ENCODE measurements at regions not wholly inside any gene's neighbourhood (a gene's known extent, or its start where the extent isn't known, plus 50 kb on each side); places are given as distances from the start of the nearest gene placed in this dataset.

DNA sequence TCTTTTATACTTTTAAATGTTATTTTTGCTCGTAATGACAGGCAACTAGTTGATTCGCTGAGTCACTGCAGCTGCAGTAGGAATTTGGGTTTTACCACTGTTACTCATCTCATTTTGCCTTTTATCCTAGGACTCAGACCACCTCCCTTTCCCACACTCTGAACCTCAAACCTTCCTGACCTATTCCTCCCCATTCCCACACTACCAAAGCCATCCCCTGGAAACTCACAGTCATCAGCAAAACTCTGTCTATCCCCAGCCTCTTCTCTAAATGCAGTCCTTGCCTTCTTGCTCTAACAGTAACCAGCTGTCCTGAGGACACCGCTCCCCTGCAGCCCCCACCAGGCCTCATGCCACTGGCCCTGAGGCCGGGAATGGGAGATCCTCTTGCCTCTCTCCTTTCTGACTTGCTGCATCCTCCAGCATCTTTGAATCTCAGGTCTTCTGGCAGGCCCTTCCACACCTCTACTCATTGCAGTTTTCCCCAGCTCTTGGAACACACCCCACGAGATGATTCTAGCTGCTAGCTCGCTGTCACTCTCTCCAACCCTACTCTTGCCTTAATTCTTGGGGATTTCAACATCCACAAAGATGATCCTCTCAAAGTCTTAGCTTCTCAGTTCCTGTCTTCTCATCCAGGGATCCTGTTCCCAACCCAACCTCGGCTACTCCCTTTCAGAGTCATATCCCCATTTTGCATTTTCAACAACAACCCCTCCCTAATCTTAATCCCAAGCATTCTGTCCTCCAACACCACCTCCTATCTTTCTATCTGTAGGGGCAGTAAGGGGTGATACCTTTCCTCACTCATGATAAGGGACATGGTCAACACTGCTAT lies 55.9 kb upstream of the C3orf80 start:
- TF ChIP-seq SRSF1 (IDR thresholded peaks at IDR 0.05; ENCODE audit: low read depth, low read length) (no peak), POLR2A (conservative IDR thresholded peaks at IDR 0.05) (no peak), ZNF282 (CRISPR knock-in tag; IDR thresholded peaks at IDR 0.05) (no peak)

Measured in K562 (cell line).